GM18519 (cell line): ENCODE measurements at regions not wholly inside any gene's neighbourhood (a gene's known extent, or its start where the extent isn't known, plus 50 kb on each side); places are given as distances from the start of the nearest gene placed in this dataset.

Source experiments
- ATAC-seq: cut with Tn5 transposase; IDR thresholded peaks from one replicate; pipeline ENCODE4 v1.9.1; 2021; ENCODE audit warnings: mild to moderate bottlenecking, moderate library complexity; ENCODE audit not compliant: unreplicated experiment, low FRiP score

GRCh38 chr2:16323551-16324543 is 341.8 kb downstream of the CYRIA start:
- ATAC-seq: no peak

DNA sequence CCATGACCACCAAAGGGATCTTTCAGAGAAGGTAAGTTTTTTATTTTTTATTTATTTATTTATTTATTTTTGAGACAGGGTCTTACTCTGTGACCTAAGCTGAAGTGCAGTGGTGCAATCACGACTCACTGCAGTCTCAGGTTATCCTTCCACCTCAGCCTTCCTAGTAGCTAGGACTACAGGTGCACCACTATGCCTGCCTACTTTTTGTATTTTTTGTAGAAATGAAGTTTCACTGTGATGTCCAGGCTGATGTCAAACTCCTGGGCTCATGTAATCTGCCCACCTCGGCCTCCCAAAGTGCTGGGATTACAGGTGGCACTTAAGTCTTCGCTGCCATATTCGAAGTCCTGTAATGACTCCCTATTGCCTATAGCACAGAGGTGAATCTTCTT is 342.5 kb downstream of the CYRIA start:
- no peak for ATAC-seq

GRCh38 chr2:16322308-16323125 is 343.1 kb downstream of the CYRIA start:
- ATAC-seq: no peak

GRCh38 chr2:16321872-16322271 is 343.8 kb downstream of the CYRIA start:
- ATAC-seq: no peak

DNA sequence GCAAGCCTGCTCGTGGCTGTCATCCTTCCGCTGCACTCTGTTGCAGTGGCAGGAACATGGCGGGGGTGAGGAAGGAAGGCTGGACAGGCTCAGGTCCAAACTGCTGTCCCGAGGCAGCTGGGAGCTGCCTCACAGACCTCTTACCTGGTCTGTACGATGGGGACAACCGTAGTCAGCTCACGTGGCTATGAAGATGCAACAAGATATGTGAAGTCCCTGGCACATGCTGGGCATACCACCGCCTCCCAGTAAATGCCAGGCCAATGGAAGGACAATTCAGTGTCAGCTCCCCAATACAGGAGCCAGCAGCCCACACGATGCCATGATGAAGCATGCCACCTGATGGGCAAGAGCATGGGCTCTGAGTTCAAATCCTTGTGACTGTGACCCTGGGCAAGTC is 344.4 kb downstream of the CYRIA start:
- no peak for ATAC-seq

GRCh38 chr2:16320716-16321115 is 344.9 kb downstream of the CYRIA start:
- ATAC-seq: no peak

DNA sequence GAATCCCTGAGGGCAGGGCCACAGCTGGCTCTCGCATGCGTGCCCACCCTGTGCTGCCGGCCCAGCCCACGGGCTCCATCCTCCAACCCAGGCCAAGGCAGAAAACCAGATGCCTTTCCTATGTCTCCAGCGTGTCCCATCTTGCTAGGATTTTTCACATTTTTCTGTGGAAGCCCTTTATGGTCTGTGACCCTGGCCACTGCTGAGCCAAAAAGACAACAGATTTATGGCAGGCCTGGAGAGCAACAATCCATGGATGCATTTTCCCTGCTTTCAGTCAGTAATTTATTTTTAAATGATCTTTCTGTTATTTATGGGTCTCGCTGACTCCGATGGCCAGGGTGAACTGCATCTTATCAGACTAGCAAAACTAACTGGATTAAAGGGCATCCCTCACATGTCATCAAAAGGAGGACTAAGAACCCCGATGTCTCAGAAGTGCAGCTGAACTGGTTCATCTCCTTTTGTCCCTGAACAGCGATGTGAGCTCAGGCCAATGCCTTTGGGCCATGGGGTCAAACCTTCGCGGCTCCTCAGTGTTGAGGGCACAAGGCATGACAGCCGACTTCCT is 346.0 kb downstream of the CYRIA start:
- ATAC-seq: no peak

- no peak for ATAC-seq
Measured at GRCh38 chr2:16318474-16319195, 347.0 kb downstream of the CYRIA start.

- ATAC-seq: no peak
Measured at GRCh38 chr2:16318051-16318450, 347.6 kb downstream of the CYRIA start.

GRCh38 chr2:16317211-16317830 is 348.3 kb downstream of the CYRIA start:
- ATAC-seq: no peak

GRCh38 chr2:16316456-16317210 is 349.0 kb downstream of the CYRIA start:
- ATAC-seq: no peak

DNA sequence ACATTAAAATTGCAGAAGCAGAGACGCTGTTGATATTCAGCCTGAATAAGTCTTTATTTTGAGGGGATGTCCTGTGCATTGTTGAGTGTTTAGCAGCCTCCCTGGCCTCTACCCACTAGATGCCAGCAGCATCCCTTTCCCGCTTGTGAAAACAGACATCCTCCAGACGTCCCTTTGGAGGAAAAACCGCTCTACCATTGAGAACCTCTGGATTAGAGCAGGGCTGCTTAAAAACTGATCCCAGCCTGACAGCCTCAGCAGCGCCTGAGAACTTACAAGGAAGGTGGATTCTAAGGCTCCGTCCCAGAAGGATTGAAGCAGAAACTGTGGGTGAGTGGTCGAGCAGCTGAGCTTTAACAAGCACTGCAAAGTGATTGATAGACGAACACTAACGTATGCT is 349.7 kb downstream of the CYRIA start:
- no peak for ATAC-seq

GRCh38 chr2:16315458-16315835 is 350.2 kb downstream of the CYRIA start:
- ATAC-seq: no peak

- ATAC-seq: no peak
Measured at GRCh38 chr2:16314691-16315457, 350.8 kb downstream of the CYRIA start.

DNA sequence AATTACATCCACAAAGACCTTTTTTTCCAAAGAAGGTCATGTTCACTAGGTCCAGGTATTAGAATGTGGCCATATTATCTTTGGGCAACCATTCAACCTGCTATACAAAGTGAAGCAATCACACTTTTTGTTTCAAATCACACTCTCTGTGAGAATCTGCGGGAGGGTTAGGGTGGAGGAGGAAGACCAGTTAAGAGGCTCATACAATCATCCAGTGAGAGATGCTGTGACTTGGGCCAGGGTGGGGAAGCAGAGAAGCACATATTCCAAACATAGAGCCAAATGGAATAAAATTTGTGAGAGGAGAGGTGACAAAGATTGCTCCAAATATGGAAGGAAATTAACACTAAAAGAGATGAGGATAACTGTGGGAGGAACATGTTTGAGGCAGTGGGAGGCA is 351.6 kb downstream of the CYRIA start:
- no peak for ATAC-seq

GRCh38 chr2:16313235-16313975 is 352.2 kb downstream of the CYRIA start:
- no peak for ATAC-seq

DNA sequence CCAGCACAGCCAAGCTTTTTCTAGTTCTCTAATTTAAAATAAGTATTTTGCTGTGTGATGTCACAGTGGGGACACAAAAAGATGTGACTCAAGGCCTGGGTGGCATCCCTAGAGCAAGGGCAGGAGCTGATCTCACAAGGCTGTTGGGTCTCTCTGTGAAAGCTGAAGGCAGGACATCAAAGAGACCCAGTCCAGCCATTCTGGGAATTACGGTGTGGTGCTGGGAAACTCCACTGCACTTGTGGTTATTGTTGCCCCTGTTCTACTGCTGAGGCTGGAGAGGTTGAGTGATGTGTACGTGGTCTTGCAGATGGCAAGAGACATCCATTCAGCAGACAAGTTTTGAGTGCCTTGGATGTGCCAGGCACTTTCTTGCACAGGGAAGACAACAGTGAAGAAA is 352.9 kb downstream of the CYRIA start:
- ATAC-seq: no peak
